Transverse colon (tissue), 4 donors: ENCODE measurements at regions not wholly inside any gene's neighbourhood (a gene's known extent, or its start where the extent isn't known, plus 50 kb on each side); places are given as distances from the start of the nearest gene placed in this dataset.

Source experiments
- DNase-seq: peaks from one replicate; pipeline ENCODE4 v3.0.0-alpha.2; 2019
- H3K27ac ChIP-seq, 4 donors: fragments of 200-600 bp; sonication (generic); 2 replicates each; pipeline ENCODE4 v1.5.1; 2016 to 2018; ENCODE audit warnings: inconsistent platforms in 4 of 4
- H3K27me3 ChIP-seq: fragments of 200-600 bp; sonication (generic); 2 replicates; pipeline ENCODE4 v1.5.1; 2017; ENCODE audit warnings: inconsistent platforms
- H3K36me3 ChIP-seq, 4 donors: fragments of 200-600 bp; sonication (generic); 2 replicates each; pipeline ENCODE4 v1.5.1; 2017 to 2019; ENCODE audit warnings: inconsistent platforms in 4 of 4
- H3K4me1 ChIP-seq, 4 donors: fragments of 200-600 bp; sonication (generic); 2 replicates each; pipeline ENCODE4 v1.5.1; 2017 to 2020; ENCODE audit warnings: inconsistent platforms in 4 of 4
- H3K4me3 ChIP-seq, 4 donors: fragments of 200-600 bp; sonication (generic); 1 replicate in 1 of 4; 2 replicates in 3 of 4; pipeline versions ENCODE4 v1.5.1 to v1.6.1; 2017 to 2019; ENCODE audit warnings: inconsistent platforms in 4 of 4
- H3K9me3 ChIP-seq, 2 donors: fragments of 200-600 bp; sonication (generic); 2 replicates each; pipeline ENCODE4 v1.5.1; 2017 to 2019; ENCODE audit warnings: inconsistent platforms in 2 of 2
- EP300 ChIP-seq: sonication (generic); formaldehyde crosslinking; IDR thresholded peaks from one replicate; pipeline ENCODE4 v1.6.1; 2017; ENCODE audit warnings: antibody characterized with exemption, low read depth
- POLR2A ChIP-seq: fragments of 450-650 bp; IDR thresholded peaks from one replicate; pipeline ENCODE4 v1.6.1; 2016; ENCODE audit warnings: antibody characterized with exemption, mild to moderate bottlenecking, moderate library complexity
- POLR2AphosphoS5 ChIP-seq, 3 donors: sonication (generic); formaldehyde crosslinking; IDR thresholded peaks; one replicate each; pipeline ENCODE4 v1.6.1; 2016; ENCODE audit warnings: antibody characterized with exemption in 3 of 3
- WGBS, 2 donors: methylation state at CpG; one replicate each; pipeline ENCODE4 v1.1.5; 2018; ENCODE audit warnings: low coverage in 1 of 2; 5-methylcytosine and 5-hydroxymethylcytosine counted together
- in situ Hi-C, 4 donors: fragments of 200-750 bp; cut with MboI; loops; one replicate each; pipeline versions ENCODE4 v1.15.0 to v1.15.1; 2017; ENCODE audit warnings: low sequenced_read_pairs in 3 of 4, low pct_ligation_motif_present in 1 of 4, low pct_unique_long_range_greater_than_20kb in 1 of 4
- intact Hi-C: fragments of 100-400 bp; cut with DNase I; formaldehyde crosslinking; loops from one replicate; pipeline ENCODE4 v1.15.1; 2023; ENCODE audit warnings: low total_unique reads
- TF ChIP-seq, protein P1 (sequence below), 5 experiments: fragments of 200-600 bp in 3 of 5; fragments of 450-650 bp in 2 of 5; sonication (generic) in 3 of 5; IDR thresholded peaks; 1 replicate in 2 of 5; 2 replicates in 3 of 5; pipeline ENCODE4 v1.5.1; 2016 to 2017; ENCODE audit warnings: antibody characterized with exemption in 5 of 5, inconsistent platforms in 3 of 5, mild to moderate bottlenecking in 2 of 5, moderate library complexity in 1 of 5

- H3K27ac ChIP-seq, result no peak overlapping the region
- H3K4me1 ChIP-seq, result no peaks in the 10 kb centered on the region
- no peaks in the 10 kb centered on the region for H3K36me3 ChIP-seq
- WGBS, 2 donors, result 71 to 80% methylated on average over 2 of the region's 2 CpGs
- no peaks in the 10 kb centered on the region for H3K9me3 ChIP-seq
- TF ChIP-seq POLR2AphosphoS5 (IDR thresholded peaks at IDR 0.05), result no peak
- TF ChIP-seq, protein P1, sequence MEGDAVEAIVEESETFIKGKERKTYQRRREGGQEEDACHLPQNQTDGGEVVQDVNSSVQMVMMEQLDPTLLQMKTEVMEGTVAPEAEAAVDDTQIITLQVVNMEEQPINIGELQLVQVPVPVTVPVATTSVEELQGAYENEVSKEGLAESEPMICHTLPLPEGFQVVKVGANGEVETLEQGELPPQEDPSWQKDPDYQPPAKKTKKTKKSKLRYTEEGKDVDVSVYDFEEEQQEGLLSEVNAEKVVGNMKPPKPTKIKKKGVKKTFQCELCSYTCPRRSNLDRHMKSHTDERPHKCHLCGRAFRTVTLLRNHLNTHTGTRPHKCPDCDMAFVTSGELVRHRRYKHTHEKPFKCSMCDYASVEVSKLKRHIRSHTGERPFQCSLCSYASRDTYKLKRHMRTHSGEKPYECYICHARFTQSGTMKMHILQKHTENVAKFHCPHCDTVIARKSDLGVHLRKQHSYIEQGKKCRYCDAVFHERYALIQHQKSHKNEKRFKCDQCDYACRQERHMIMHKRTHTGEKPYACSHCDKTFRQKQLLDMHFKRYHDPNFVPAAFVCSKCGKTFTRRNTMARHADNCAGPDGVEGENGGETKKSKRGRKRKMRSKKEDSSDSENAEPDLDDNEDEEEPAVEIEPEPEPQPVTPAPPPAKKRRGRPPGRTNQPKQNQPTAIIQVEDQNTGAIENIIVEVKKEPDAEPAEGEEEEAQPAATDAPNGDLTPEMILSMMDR (IDR thresholded peaks at IDR 0.05), result no peak
- TF ChIP-seq POLR2A, result no peak
- no peak for TF ChIP-seq EP300
- DNase-seq, result no peak
- in situ Hi-C loops (no loop called here), intact Hi-C loops (no loop called here)
- no peak overlapping the region for H3K4me3 ChIP-seq
- H3K27me3 ChIP-seq, result no peaks in the 10 kb centered on the region
These were observed 565.4 kb upstream of the BRINP3 start for GRCh38 chr1:191043066-191043465.

GRCh38 chr1:191049781-191050180 lies 572.1 kb upstream of the BRINP3 start:
- no peak overlapping the region for H3K4me3 ChIP-seq
- no peak overlapping the region for H3K27ac ChIP-seq
- no peaks in the 10 kb centered on the region for H3K36me3 ChIP-seq
- in situ Hi-C loops, result no loop called here
- 70 to 93% methylated on average over 2 of the region's 2 CpGs for WGBS, 2 donors
- TF ChIP-seq EP300 (no peak), POLR2A (no peak), POLR2AphosphoS5 (IDR thresholded peaks at IDR 0.05) (no peak)
- TF ChIP-seq, protein P1 (IDR thresholded peaks at IDR 0.05), result no peak
- intact Hi-C loops, result no loop called here
- no peaks in the 10 kb centered on the region for H3K9me3 ChIP-seq
- H3K4me1 ChIP-seq, result no peaks in the 10 kb centered on the region
- no peaks in the 10 kb centered on the region for H3K27me3 ChIP-seq
- no peak for DNase-seq

GRCh38 chr1:191052888-191053287 lies 575.2 kb upstream of the BRINP3 start:
- WGBS, 2 donors, result 82 to 87% methylated on average over 5 to 6 of the region's 6 CpGs

GRCh38 chr1:191065346-191065745 lies 587.7 kb upstream of the BRINP3 start:
- Histone ChIP-seq H3K36me3 (no peaks in the 10 kb centered on the region), H3K4me1 (no peaks in the 10 kb centered on the region), H3K4me3 (no peak overlapping the region), H3K27ac (no peak overlapping the region), H3K9me3 (no peaks in the 10 kb centered on the region), H3K27me3 (no peaks in the 10 kb centered on the region)
- TF ChIP-seq POLR2A, result no peak
- TF ChIP-seq, protein P1 (IDR thresholded peaks at IDR 0.05), result no peak
- TF ChIP-seq EP300, result no peak
- TF ChIP-seq POLR2AphosphoS5 (IDR thresholded peaks at IDR 0.05), result no peak
- intact Hi-C loops (no loop called here), in situ Hi-C loops (no loop called here)
- 48 to 53% methylated on average over 3 of the region's 3 CpGs for WGBS, 2 donors
- no peak for DNase-seq

More at GRCh38 chr1:191052888-191053287, 575.2 kb upstream of the BRINP3 start:
- H3K36me3 ChIP-seq, result no peaks in the 10 kb centered on the region
- no peak overlapping the region for H3K27ac ChIP-seq
- no peak overlapping the region for H3K4me3 ChIP-seq
- no peaks in the 10 kb centered on the region for H3K9me3 ChIP-seq
- in situ Hi-C loops, result no loop called here
- TF ChIP-seq POLR2A (no peak), EP300 (no peak), POLR2AphosphoS5 (IDR thresholded peaks at IDR 0.05) (no peak)
- TF ChIP-seq, protein P1 (IDR thresholded peaks at IDR 0.05), result no peak
- no peak for DNase-seq
- intact Hi-C loops, result no loop called here
- H3K4me1 ChIP-seq, result no peaks in the 10 kb centered on the region
- H3K27me3 ChIP-seq, result no peaks in the 10 kb centered on the region
